Stomach (tissue), 4 donors: ENCODE measurements at regions not wholly inside any gene's neighbourhood (a gene's known extent, or its start where the extent isn't known, plus 50 kb on each side); places are given as distances from the start of the nearest gene placed in this dataset.

ENCODE experiments used
- EP300 ChIP-seq: sonication (generic); formaldehyde crosslinking; IDR thresholded peaks from one replicate; pipeline ENCODE4 v1.6.1; 2017; ENCODE audit warnings: antibody characterized with exemption
- POLR2A ChIP-seq, 4 donors: fragments of 450-650 bp; IDR thresholded peaks; one replicate each; pipeline ENCODE4 v1.6.1; 2016; ENCODE audit warnings: antibody characterized with exemption in 4 of 4, control low read depth in 2 of 4, mild to moderate bottlenecking in 1 of 4, moderate library complexity in 1 of 4
- POLR2AphosphoS5 ChIP-seq, 3 donors: sonication (generic); formaldehyde crosslinking; IDR thresholded peaks; one replicate each; pipeline ENCODE4 v1.6.1; 2016; ENCODE audit warnings: antibody characterized with exemption in 3 of 3
- TF ChIP-seq, protein P1 (sequence below), 7 experiments: fragments of 450-650 bp in 4 of 7; fragments of 200-600 bp in 3 of 7; sonication (generic) in 3 of 7; IDR thresholded peaks; one replicate each; pipeline ENCODE4 v1.5.1; 2016 to 2019; ENCODE audit warnings: antibody characterized with exemption in 7 of 7, control low read depth in 2 of 7, mild to moderate bottlenecking in 1 of 7

DNA sequence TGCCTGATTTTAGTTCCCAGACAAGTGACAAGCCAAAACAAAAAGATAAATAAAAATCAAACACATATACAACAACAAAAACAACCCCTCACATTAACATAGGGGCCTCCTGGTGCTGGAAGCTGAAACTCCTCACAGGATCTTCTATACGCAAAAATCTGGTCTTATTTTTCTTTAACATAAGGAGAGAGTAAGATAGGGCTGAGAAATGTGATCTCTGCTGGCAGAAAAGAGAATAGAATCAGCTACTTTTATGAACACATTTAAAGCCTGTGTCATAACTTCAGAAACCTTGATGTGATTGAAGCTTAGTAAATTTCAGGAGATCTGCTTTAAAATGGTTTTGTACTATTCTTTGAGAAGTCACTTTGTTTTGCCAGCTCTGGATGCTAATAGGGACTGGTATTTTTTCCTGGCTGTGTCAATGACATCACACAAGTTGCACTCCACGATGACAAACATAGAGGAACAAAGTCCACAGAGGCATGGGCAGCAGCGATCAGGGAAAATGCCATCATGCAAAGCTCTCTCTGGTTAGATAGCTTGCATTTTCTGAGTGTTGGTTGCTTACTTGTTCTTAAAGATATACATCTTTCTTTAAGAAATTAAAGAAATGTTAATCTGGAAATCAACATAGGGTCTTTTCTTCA lies 176.6 kb upstream of the SP4 start:
- TF ChIP-seq, protein P1, sequence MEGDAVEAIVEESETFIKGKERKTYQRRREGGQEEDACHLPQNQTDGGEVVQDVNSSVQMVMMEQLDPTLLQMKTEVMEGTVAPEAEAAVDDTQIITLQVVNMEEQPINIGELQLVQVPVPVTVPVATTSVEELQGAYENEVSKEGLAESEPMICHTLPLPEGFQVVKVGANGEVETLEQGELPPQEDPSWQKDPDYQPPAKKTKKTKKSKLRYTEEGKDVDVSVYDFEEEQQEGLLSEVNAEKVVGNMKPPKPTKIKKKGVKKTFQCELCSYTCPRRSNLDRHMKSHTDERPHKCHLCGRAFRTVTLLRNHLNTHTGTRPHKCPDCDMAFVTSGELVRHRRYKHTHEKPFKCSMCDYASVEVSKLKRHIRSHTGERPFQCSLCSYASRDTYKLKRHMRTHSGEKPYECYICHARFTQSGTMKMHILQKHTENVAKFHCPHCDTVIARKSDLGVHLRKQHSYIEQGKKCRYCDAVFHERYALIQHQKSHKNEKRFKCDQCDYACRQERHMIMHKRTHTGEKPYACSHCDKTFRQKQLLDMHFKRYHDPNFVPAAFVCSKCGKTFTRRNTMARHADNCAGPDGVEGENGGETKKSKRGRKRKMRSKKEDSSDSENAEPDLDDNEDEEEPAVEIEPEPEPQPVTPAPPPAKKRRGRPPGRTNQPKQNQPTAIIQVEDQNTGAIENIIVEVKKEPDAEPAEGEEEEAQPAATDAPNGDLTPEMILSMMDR (IDR thresholded peaks at IDR 0.05), result no peak
- no peak for TF ChIP-seq POLR2A (IDR thresholded peaks at IDR 0.05)
- no peak for TF ChIP-seq POLR2AphosphoS5 (IDR thresholded peaks at IDR 0.05)
- TF ChIP-seq EP300, result no peak
